ENCODE measurements at regions not wholly inside any gene's neighbourhood (a gene's known extent, or its start where the extent isn't known, plus 50 kb on each side); places are given as distances from the start of the nearest gene placed in this dataset.

- Histone ChIP-seq H2AFZ (ENCODE audit: low read depth, low read length, poor library complexity, severe bottlenecking) (no peak overlapping the region), H3K9me2 (ENCODE audit: insufficient read depth) (no peaks in the 10 kb centered on the region), H3K27me3 (ENCODE audit: insufficient read depth, low read length) (no peaks in the 10 kb centered on the region), H4K20me1 (ENCODE audit: insufficient read depth) (no peaks in the 10 kb centered on the region), H3K4me3 (replicated peaks in 1 of 2; ENCODE audit: low read depth in 1 of 2, low read length in 2 of 2) (no peak overlapping the region), H3K4me1 (ENCODE audit: control insufficient read depth in 1 of 2, insufficient read depth in 2 of 2, low read length in 2 of 2) (no peaks in the 10 kb centered on the region), H3K9ac (ENCODE audit: low read length) (no peak overlapping the region), H3K27ac (ENCODE audit: low read depth, low read length) (no peak overlapping the region), H3K79me2 (ENCODE audit: insufficient read depth, low read length) (no peaks in the 10 kb centered on the region), H3K36me3 (ENCODE audit: control insufficient read depth in 1 of 2, insufficient read depth in 2 of 2, low read length in 2 of 2) (no peaks in the 10 kb centered on the region), H3K9me3 (ENCODE audit: control insufficient read depth in 1 of 2, insufficient read depth in 1 of 2, low read depth in 1 of 2, low read length in 2 of 2) (peaks cover 3 to 20% of the 10 kb centered on the region in 2 experiments; a peak in 2 of 4 replicates), H3K4me2 (ENCODE audit: low read length) (no peak overlapping the region)
- ChIA-PET CTCF (no interaction called here), RAD21 (ENCODE audit: low non-redundant PET in 1 of 2, low total read pairs in 2 of 2, uncharacterized antibody in 2 of 2, unreplicated experiment in 2 of 2) (no interaction called here), POLR2A (no interaction called here)
- intact Hi-C loops (cut with micrococcal nuclease) = no loop called here
- TF ChIP-seq TCF7L2 (IDR thresholded peaks at IDR 0.05; ENCODE audit: borderline replicate concordance, extremely low read depth, insufficient read depth, insufficient read length) = no peak
- TF ChIP-seq, protein P1, sequence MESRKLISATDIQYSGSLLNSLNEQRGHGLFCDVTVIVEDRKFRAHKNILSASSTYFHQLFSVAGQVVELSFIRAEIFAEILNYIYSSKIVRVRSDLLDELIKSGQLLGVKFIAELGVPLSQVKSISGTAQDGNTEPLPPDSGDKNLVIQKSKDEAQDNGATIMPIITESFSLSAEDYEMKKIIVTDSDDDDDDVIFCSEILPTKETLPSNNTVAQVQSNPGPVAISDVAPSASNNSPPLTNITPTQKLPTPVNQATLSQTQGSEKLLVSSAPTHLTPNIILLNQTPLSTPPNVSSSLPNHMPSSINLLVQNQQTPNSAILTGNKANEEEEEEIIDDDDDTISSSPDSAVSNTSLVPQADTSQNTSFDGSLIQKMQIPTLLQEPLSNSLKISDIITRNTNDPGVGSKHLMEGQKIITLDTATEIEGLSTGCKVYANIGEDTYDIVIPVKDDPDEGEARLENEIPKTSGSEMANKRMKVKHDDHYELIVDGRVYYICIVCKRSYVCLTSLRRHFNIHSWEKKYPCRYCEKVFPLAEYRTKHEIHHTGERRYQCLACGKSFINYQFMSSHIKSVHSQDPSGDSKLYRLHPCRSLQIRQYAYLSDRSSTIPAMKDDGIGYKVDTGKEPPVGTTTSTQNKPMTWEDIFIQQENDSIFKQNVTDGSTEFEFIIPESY (IDR thresholded peaks at IDR 0.05; ENCODE audit: extremely low read depth, insufficient replicate concordance, low read length) = no peak
- TF ChIP-seq ZFX (IDR thresholded peaks at IDR 0.05) = no peak
- TF ChIP-seq ZNF274 (IDR thresholded peaks at IDR 0.05; ENCODE audit: low read depth, low read length) = no peak
- TF ChIP-seq POLR2AphosphoS5 (IDR thresholded peaks at IDR 0.05; ENCODE audit: low read depth, low read length) = no peak
- TF ChIP-seq EZH2phosphoT487 (IDR thresholded peaks at IDR 0.05; ENCODE audit: borderline replicate concordance) = no peak
- TF ChIP-seq EGR1 (IDR thresholded peaks at IDR 0.05; ENCODE audit: low read depth) = no peak
- no peak for TF ChIP-seq CBX3 (IDR thresholded peaks at IDR 0.05; ENCODE audit: low read depth)
- TF ChIP-seq, protein P2, sequence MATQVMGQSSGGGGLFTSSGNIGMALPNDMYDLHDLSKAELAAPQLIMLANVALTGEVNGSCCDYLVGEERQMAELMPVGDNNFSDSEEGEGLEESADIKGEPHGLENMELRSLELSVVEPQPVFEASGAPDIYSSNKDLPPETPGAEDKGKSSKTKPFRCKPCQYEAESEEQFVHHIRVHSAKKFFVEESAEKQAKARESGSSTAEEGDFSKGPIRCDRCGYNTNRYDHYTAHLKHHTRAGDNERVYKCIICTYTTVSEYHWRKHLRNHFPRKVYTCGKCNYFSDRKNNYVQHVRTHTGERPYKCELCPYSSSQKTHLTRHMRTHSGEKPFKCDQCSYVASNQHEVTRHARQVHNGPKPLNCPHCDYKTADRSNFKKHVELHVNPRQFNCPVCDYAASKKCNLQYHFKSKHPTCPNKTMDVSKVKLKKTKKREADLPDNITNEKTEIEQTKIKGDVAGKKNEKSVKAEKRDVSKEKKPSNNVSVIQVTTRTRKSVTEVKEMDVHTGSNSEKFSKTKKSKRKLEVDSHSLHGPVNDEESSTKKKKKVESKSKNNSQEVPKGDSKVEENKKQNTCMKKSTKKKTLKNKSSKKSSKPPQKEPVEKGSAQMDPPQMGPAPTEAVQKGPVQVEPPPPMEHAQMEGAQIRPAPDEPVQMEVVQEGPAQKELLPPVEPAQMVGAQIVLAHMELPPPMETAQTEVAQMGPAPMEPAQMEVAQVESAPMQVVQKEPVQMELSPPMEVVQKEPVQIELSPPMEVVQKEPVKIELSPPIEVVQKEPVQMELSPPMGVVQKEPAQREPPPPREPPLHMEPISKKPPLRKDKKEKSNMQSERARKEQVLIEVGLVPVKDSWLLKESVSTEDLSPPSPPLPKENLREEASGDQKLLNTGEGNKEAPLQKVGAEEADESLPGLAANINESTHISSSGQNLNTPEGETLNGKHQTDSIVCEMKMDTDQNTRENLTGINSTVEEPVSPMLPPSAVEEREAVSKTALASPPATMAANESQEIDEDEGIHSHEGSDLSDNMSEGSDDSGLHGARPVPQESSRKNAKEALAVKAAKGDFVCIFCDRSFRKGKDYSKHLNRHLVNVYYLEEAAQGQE (IDR thresholded peaks at IDR 0.05; ENCODE audit: low read depth) = no peak
- TF ChIP-seq JUND (IDR thresholded peaks at IDR 0.05) = no peak
- no peak for TF ChIP-seq MAX (IDR thresholded peaks at IDR 0.05)
- TF ChIP-seq ELF1 (IDR thresholded peaks at IDR 0.05; ENCODE audit: borderline replicate concordance, low read depth) = no peak
- BruUV-seq (replicated peaks) = no TSS peak
- no peak for ATAC-seq
- no peak for DNase-seq (ENCODE audit: low read depth, low spot score)
Observed at GRCh38 chr19:57068311-57068710, 51.5 kb upstream of the USP29 start.
